Liver (tissue), 3 donors: ENCODE measurements at regions not wholly inside any gene's neighbourhood (a gene's known extent, or its start where the extent isn't known, plus 50 kb on each side); places are given as distances from the start of the nearest gene placed in this dataset.

Experiments
- CTCF ChIP-seq: fragments of 150-350 bp; IDR thresholded peaks from 2 replicates; pipeline ENCODE4 v1.5.1; 2017; ENCODE audit warnings: improper control_type of control experiment, low read depth, low read length; ENCODE audit not compliant: missing input control
- SP1 ChIP-seq: IDR thresholded peaks from 2 replicates; pipeline ENCODE4 v1.6.1; 2018; ENCODE audit warnings: antibody characterized with exemption, mild to moderate bottlenecking
- donor health status: healthy.
- donor health status: healthy.

- no peak for TF ChIP-seq CTCF
- no peak for TF ChIP-seq SP1
Measured at GRCh38 chr1:58885998-58886397, 102.2 kb upstream of the JUN start.
